ENCODE measurements at regions not wholly inside any gene's neighbourhood (a gene's known extent, or its start where the extent isn't known, plus 50 kb on each side); places are given as distances from the start of the nearest gene placed in this dataset.

- Mint-ChIP-seq H3K36me3 (no peaks in the 10 kb centered on the region), H3K4me3 (no peak overlapping the region), H3K27ac (no peak overlapping the region), H3K9me3 (peaks cover 7% of the 10 kb centered on the region), H3K4me1 (ENCODE audit: low read depth in 2 of 2) (no peaks in the 10 kb centered on the region), H3K27me3 (peaks cover 0 to under 1% of the 10 kb centered on the region in 2 donors)
- DNase-seq (ENCODE audit: low spot score) (no peak), ATAC-seq (no peak)
Measured at GRCh38 chr15:87638554-87639083, 617.9 kb downstream of the NTRK3 start.

GRCh38 chr15:87634361-87634760 is 622.2 kb downstream of the NTRK3 start:
- Mint-ChIP-seq H3K27ac (no peak overlapping the region), H3K4me3 (no peak overlapping the region), H3K27me3 (peaks cover 0 to 8% of the 10 kb centered on the region in 2 donors), H3K4me1 (ENCODE audit: low read depth in 2 of 2) (no peaks in the 10 kb centered on the region), H3K36me3 (no peaks in the 10 kb centered on the region), H3K9me3 (peaks cover 14% of the 10 kb centered on the region)
- ATAC-seq (no peak), DNase-seq (ENCODE audit: low spot score) (no peak)

GRCh38 chr15:87633525-87633924 is 623.0 kb downstream of the NTRK3 start:
- Mint-ChIP-seq H3K4me1 (ENCODE audit: low read depth in 2 of 2) (no peaks in the 10 kb centered on the region), H3K27me3 (peaks cover 0 to 8% of the 10 kb centered on the region in 2 donors), H3K36me3 (no peaks in the 10 kb centered on the region), H3K9me3 (peaks cover 14% of the 10 kb centered on the region), H3K4me3 (no peak overlapping the region), H3K27ac (no peak overlapping the region)
- no peak for ATAC-seq
- no peak for DNase-seq (ENCODE audit: low spot score)

- ATAC-seq (no peak), DNase-seq (ENCODE audit: low spot score) (no peak)
- peaks cover 10% of the 10 kb centered on the region for H3K9me3 Mint-ChIP-seq
- no peak overlapping the region for H3K4me3 Mint-ChIP-seq
- no peaks in the 10 kb centered on the region for H3K36me3 Mint-ChIP-seq
- H3K27ac Mint-ChIP-seq = no peak overlapping the region
- H3K27me3 Mint-ChIP-seq = peaks cover 0 to 8% of the 10 kb centered on the region in 2 donors
- H3K4me1 Mint-ChIP-seq (ENCODE audit: low read depth in 2 of 2) = no peaks in the 10 kb centered on the region
Measured at GRCh38 chr15:87632364-87632763, 624.2 kb downstream of the NTRK3 start.

GRCh38 chr15:87631775-87632174 is 624.8 kb downstream of the NTRK3 start:
- H3K4me3 Mint-ChIP-seq = no peak overlapping the region
- H3K36me3 Mint-ChIP-seq = no peaks in the 10 kb centered on the region
- no peak overlapping the region for H3K27ac Mint-ChIP-seq

GRCh38 chr15:87631093-87631492 is 625.4 kb downstream of the NTRK3 start:
- DNase-seq (ENCODE audit: low spot score) (no peak), ATAC-seq (no peak)
- Mint-ChIP-seq H3K27me3 (peaks cover 0 to 8% of the 10 kb centered on the region in 2 donors), H3K4me3 (no peak overlapping the region), H3K27ac (no peak overlapping the region), H3K9me3 (peaks cover 10% of the 10 kb centered on the region), H3K36me3 (no peaks in the 10 kb centered on the region), H3K4me1 (ENCODE audit: low read depth in 2 of 2) (no peaks in the 10 kb centered on the region)

More at GRCh38 chr15:87631775-87632174, 624.8 kb downstream of the NTRK3 start:
- Mint-ChIP-seq H3K27me3 (peaks cover 0 to 8% of the 10 kb centered on the region in 2 donors), H3K9me3 (peaks cover 10% of the 10 kb centered on the region), H3K4me1 (ENCODE audit: low read depth in 2 of 2) (no peaks in the 10 kb centered on the region)
- ATAC-seq (no peak), DNase-seq (ENCODE audit: low spot score) (no peak)

- H3K27ac Mint-ChIP-seq = no peak overlapping the region
- no peak overlapping the region for H3K4me3 Mint-ChIP-seq
- no peak for ATAC-seq
- no peak for DNase-seq (ENCODE audit: low spot score)
- no peaks in the 10 kb centered on the region for H3K4me1 Mint-ChIP-seq (ENCODE audit: low read depth in 2 of 2)
- peaks cover 4% of the 10 kb centered on the region for H3K9me3 Mint-ChIP-seq
- peaks cover 0 to 4% of the 10 kb centered on the region in 2 donors for H3K27me3 Mint-ChIP-seq
- no peaks in the 10 kb centered on the region for H3K36me3 Mint-ChIP-seq
Measured at GRCh38 chr15:87628311-87628710, 628.2 kb downstream of the NTRK3 start.

GRCh38 chr15:87626860-87627259 is 629.7 kb downstream of the NTRK3 start:
- no peak overlapping the region for H3K4me3 Mint-ChIP-seq
- peaks cover 0 to 6% of the 10 kb centered on the region in 2 donors for H3K27me3 Mint-ChIP-seq
- ATAC-seq (no peak), DNase-seq (ENCODE audit: low spot score) (no peak)
- H3K4me1 Mint-ChIP-seq (ENCODE audit: low read depth in 2 of 2) = no peaks in the 10 kb centered on the region
- H3K9me3 Mint-ChIP-seq = peaks cover 3% of the 10 kb centered on the region
- no peaks in the 10 kb centered on the region for H3K36me3 Mint-ChIP-seq
- H3K27ac Mint-ChIP-seq = no peak overlapping the region

- H3K9me3 Mint-ChIP-seq = peaks cover 3% of the 10 kb centered on the region
- H3K4me3 Mint-ChIP-seq = no peak overlapping the region
- H3K4me1 Mint-ChIP-seq (ENCODE audit: low read depth in 2 of 2) = no peaks in the 10 kb centered on the region
- DNase-seq (ENCODE audit: low spot score) = no peak
- no peaks in the 10 kb centered on the region for H3K36me3 Mint-ChIP-seq
- no peak overlapping the region for H3K27ac Mint-ChIP-seq
- peaks cover 0 to 9% of the 10 kb centered on the region in 2 donors for H3K27me3 Mint-ChIP-seq
- ATAC-seq = no peak
Measured at GRCh38 chr15:87623832-87624231, 632.7 kb downstream of the NTRK3 start.

- ATAC-seq (no peak), DNase-seq (ENCODE audit: low spot score) (no peak)
- H3K4me3 Mint-ChIP-seq = no peak overlapping the region
- no peak overlapping the region for H3K27ac Mint-ChIP-seq
- H3K4me1 Mint-ChIP-seq (ENCODE audit: low read depth in 2 of 2) = no peaks in the 10 kb centered on the region
- H3K9me3 Mint-ChIP-seq = peaks cover 3% of the 10 kb centered on the region
- H3K36me3 Mint-ChIP-seq = no peaks in the 10 kb centered on the region
- peaks cover 0 to 9% of the 10 kb centered on the region in 2 donors for H3K27me3 Mint-ChIP-seq
Measured at GRCh38 chr15:87620393-87620792, 636.1 kb downstream of the NTRK3 start.

GRCh38 chr15:87619161-87619960 is 637.2 kb downstream of the NTRK3 start:
- Mint-ChIP-seq H3K27me3 (peaks cover 0 to 9% of the 10 kb centered on the region in 2 donors), H3K27ac (no peak overlapping the region), H3K36me3 (no peaks in the 10 kb centered on the region), H3K9me3 (peaks cover 3% of the 10 kb centered on the region), H3K4me3 (no peak overlapping the region), H3K4me1 (ENCODE audit: low read depth in 2 of 2) (no peaks in the 10 kb centered on the region)
- DNase-seq (ENCODE audit: low spot score) (no peak), ATAC-seq (no peak)

GRCh38 chr15:87618203-87618725 is 638.3 kb downstream of the NTRK3 start:
- no peak overlapping the region for H3K4me3 Mint-ChIP-seq
- no peaks in the 10 kb centered on the region for H3K36me3 Mint-ChIP-seq
- no peak for DNase-seq (ENCODE audit: low spot score)
- H3K9me3 Mint-ChIP-seq = peaks cover 3% of the 10 kb centered on the region
- no peaks in the 10 kb centered on the region for H3K4me1 Mint-ChIP-seq (ENCODE audit: low read depth in 2 of 2)
- no peak overlapping the region for H3K27ac Mint-ChIP-seq
- H3K27me3 Mint-ChIP-seq = peaks cover 0 to 9% of the 10 kb centered on the region in 2 donors
- ATAC-seq = no peak

- Mint-ChIP-seq H3K27ac (no peak overlapping the region), H3K27me3 (no peaks in the 10 kb centered on the region), H3K36me3 (no peaks in the 10 kb centered on the region), H3K4me1 (ENCODE audit: low read depth in 2 of 2) (no peaks in the 10 kb centered on the region), H3K9me3 (no peaks in the 10 kb centered on the region), H3K4me3 (no peak overlapping the region)
- no peak for DNase-seq (ENCODE audit: low spot score)
- ATAC-seq = no peak
Measured at GRCh38 chr15:87614704-87615103, 641.8 kb downstream of the NTRK3 start.

GRCh38 chr15:87610366-87610765 is 646.2 kb downstream of the NTRK3 start:
- DNase-seq (ENCODE audit: low spot score) = no peak
- Mint-ChIP-seq H3K27ac (no peak overlapping the region), H3K36me3 (no peaks in the 10 kb centered on the region), H3K4me3 (no peak overlapping the region), H3K9me3 (no peaks in the 10 kb centered on the region), H3K27me3 (no peaks in the 10 kb centered on the region), H3K4me1 (ENCODE audit: low read depth in 2 of 2) (no peaks in the 10 kb centered on the region)
- no peak for ATAC-seq

Measured in natural killer cell treated with Interleukin-12 subunit alpha and Interleukin-12 subunit beta and Interleukin-15 and Interleukin-18, amount 100 ng/mL, for 72 hours (primary cell).